ENCODE measurements at regions not wholly inside any gene's neighbourhood (a gene's known extent, or its start where the extent isn't known, plus 50 kb on each side); places are given as distances from the start of the nearest gene placed in this dataset.
"Not testable (repeated sequence)": the region's sequence is repeated elsewhere in the genome, so short reads cannot be mapped to it uniquely, and the experiment has no call there.

DNA sequence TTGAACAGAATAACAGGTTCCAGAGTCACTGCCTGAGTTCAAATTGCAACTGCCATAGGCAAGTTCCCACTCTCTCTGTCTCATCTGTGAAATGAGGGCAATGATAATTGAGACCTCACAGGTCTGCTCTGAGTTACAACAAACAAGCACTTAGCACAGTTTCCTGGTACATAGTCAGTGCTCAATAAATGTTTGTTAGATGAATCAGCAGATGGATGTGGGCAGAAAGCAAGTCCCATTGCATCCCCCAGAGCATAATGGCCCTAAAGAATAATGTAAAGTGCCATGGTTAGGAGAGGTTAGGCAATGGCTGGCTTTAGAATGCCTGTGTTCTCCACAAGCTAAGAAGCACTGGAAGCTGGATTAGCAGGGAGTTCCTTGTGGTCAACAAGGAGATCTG lies 136.5 kb upstream of the LARP1 start:
- no peak for DNase-seq

DNA sequence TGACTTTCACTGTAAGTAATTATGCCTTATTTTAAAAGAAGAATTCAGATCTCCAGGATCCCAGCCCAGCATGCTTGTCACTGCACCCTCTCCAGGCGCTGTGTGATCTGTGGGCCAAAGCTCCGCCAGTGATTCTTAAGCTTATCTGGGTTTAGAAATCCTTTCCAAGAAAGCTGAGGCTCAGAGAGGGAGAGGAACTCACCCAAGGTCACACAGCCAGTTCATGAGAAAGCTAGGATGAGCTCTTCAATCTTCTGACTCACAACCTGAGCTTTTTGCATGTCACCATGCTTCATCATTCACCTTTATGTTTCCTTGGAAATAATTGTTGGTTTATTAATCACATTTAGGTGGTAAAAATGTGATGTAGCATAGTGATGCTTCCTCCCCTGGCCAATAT lies 136.6 kb upstream of the HAND1 start:
- no peak for DNase-seq

DNA sequence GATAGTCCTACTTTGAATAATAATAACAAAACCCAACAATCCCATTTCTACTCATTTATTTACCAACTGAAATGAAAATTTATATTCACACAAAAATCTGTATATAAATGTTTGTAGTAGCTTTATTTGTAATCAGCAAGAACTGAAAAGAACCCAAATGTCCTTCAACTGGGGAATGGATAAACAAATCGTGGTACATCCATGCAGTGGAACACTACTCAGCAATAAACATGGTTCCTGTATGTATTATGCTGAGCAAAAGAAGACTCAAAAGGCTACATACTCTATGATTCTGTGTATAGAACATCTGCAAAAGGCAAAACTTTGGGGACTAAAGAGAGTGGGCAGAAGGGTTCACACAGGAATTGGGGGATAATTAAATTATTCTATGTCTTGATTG lies 136.1 kb upstream of the HAND1 start:
- no peak for DNase-seq

DNA sequence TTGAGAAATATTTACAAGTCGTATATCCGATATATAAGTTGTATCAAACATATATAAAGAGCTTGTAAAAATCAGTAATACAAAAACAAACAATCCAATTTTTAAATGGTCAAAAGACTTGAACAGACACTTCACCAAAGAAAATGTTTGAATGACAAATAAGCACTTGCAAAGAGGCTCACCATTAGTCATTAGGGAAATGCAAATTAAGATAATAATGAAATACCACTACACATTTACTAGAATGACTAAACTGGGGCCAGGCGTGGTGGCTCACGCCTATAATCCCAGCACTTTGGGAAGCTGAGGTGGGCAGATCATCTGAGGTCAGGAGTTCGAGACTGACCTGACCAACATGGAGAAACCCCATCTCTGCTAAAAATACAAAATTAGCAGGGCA lies 134.6 kb upstream of the HAND1 start:
- no peak for DNase-seq

DNA sequence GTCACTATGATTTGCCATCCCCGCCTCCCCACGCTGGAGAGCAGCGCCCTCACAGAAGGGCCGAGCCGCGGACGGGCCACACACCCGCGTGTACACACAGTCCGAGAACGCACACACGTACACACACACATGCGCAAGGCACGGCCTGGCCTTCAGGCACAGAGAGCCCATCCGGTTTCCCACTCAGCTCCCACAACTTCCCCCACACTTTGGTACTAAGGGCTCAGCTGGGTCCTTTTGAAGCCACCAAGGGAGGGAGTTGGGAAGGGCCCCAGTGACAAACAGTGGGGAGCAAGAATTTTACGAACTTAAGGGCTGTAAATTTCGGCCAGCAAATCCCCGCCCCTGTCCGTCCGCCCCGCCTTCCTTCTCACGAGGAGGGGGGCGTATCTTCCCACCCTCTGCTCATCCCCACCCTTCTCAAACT lies 133.3 kb upstream of the HAND1 start:
- DNase-seq, result no peak

DNA sequence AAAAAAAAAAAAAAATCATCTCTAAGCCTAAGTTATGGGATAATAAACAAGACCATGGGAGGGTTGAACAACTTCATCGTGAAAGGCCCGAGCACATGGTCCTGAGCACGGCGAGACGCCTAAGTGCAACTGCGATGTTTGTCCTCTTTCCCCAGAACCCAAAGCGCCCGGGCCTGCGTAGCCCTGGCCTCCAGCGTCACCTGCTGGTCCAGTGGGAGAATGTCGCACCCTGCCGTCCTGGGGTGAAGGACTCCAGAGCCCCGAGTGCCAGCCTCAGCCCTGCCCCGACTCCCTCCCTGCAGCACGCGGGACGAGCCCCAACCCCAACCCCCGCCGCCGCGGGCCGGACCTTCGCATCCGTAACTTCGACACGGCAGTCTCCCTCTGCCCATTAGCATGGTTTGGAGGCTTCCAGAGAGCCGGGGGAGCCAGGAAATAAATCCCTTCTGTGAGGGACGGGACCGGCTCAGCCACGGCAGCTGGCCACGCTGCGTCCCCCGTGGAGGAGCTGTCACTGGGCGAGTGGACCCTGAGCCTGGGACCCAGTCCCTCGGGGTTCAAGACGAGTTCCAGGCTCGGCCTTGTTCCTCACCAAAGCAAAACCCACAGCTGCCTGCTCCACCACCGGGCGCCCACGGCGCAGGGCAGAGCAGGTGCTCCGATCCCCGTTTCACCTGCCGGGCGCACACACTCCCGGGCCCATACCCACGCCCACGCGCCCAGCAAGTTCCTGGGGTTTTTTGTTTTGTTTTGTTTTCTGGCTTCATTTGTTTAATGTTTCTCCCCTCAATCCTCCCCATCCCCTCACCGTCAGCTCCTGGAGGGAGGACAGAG lies 132.5 kb upstream of the HAND1 start:
- no peak for DNase-seq

DNA sequence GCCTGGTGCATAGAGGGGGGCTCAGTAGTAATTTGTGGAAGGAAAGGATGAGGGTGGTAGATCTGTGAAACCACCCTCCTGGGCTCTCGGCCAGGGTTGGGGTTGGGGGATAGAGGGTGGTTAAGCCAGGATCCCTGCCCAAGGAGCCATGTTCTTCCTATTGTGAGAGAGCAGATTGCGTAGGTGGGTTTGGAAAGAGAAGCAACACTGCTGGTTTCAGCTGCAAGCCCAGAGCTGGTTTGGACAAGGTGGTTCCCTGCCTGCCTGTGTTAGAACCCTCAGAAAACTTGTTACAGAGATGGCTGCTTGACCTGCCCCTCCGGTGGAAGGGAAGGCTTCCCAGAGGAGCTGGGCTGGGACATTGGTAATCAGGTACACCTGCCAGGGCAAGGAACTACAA lies 131.2 kb upstream of the HAND1 start:
- no peak for DNase-seq

DNA sequence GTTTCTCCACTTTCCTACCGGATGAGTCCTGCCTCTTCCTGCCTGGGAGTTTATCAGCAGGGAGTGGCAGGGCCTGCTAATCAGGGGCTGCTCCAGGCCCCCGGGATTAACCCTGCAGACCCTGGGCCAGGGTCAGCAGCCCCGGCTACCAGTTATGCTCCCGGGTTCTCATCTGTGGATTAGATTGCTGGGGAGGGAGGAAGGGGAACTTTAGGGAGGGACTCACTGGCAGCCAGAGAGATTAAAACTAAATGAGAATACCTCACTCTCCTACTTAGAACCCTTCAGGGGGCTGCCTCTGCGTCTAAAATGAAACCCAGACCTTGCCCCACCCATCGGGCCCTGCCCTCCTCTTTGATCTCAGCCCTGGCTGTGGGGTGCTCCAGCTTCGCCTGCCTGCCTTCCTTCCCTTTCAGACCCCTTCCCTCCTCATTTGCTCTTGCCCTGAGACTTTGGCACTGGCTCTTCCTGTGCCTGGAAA lies 130.5 kb upstream of the HAND1 start:
- DNase-seq, result no peak

DNA sequence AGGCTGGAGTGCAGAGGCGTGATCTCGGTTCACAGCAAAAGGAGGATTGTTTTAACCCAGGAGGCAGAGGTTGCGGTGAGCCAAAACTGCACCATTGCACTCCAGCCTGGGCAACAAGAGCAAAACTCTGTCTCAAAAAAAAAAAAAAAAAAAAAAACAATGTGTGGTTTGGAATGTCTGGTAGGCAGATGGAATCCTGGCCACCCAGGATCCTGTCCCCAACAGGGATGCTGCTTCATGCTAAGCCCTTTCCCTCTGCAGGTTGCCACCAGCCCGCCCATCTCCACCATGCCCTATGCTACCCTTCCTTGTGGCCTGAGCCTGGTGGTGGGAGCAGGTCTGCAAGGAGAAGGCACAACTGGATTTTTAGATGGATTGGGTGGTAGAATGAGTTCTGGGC lies 129.7 kb upstream of the HAND1 start:
- no peak for DNase-seq

DNA sequence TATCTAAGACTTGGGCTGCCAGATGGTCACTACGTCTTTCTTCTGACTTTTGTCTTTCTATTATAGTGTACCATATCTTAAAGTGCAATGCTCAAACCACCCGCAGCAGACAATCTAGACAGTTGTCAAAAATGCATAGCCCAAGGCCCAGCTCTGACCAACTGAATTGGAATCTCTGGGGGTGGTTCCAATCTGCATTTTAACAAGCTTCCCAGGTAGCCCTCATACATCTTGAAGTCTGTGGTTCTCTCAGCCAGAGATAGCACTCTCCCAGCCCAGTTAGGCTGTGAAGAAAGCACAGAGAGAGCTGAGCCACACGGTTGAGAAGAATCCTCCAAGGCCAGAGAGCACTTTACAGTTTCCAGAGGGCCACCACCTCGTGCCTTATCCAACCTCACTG lies 128.2 kb upstream of the HAND1 start:
- DNase-seq, result no peak

DNA sequence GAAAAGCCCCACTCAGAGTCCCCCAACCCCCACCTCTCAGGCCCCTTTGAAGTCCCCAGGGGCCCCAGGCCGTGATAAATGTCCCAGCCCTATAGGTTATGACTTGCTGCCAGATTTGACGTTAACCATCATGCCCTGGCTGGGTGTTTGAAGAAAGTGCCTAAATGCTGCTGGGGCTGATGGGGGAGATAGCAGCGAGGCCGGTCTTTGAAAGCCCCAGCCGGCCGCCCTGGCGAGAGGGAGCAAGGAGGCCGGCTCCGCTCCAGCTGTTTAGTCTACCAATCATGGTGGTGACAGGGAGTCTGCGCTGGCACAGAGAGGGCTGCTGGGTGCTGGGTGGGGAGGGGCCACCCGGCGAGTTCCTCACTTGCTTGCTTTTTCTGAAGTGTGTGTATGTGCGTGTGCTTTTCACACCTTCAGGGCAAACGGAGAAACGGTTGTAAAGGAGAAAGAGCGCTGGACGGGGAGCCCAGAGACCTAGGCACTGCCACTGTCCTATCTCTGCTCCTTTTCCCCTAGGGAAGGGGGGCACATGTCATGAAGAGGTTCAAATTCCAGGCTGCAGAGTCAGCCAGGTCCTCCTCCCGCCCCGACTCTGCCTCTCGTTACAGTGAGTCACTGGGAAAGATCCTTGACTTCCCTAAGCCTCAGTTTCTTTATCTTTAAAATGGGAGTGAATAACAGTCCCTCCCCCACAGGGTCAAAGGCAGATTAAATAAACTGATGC lies 126.1 kb upstream of the HAND1 start:
- no peak for DNase-seq

DNA sequence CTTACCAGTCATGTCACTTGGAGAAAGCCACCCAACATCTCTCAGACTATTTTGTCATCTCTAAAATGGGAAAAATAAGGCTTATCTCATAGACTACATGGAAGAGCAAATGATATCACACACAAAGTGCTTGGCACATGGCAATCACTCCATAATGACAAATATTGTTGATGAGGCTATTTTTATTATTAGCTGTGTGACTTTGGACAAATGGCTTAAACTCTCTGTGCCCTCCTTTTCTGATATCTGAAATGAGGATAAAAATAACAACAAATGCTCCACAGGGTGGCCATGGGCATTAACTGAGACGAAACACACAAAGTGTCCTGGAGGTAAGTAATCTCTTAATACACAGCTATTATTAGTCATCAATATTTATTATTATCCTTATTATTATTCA lies 125.5 kb upstream of the HAND1 start:
- no peak for DNase-seq

DNA sequence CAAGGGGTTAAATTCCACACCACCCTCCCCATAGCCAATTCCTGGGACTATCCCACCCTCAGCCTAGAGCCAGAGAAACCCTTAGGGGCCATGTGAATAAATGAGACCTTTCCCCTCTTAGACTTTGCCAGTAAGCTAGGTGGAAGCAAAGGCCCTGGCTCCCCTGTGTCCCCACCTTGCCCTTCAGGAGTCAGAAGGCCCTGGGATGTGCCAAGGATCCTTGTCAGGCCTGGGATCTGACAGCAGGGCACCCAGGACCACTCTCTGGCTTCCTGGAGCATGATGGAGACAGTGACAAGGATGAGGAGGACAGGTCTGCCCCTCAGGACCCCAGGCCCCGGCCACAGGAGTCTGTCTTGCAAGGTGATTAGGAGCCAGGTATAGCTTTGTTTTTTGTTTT lies 125.0 kb upstream of the HAND1 start:
- no peak for DNase-seq

DNA sequence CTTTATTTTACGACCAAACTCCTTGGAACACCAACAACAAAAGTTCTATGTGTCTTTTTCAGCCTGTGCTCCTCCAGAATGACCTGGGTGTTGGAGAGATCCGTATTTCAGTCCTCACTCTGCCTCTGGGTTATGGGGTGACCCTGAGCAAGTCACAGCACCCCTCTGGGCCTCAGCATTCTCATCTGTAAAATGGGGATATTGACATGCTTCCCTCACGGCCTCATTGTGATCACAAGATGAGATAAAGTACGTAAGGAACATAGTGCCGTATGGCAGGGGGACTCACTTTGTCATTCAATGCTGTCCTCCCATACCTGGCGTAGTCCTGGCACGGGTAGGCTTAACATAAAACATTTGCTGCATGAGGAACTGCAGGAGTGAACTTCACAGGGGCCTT lies 123.0 kb upstream of the HAND1 start:
- DNase-seq, result no peak

DNA sequence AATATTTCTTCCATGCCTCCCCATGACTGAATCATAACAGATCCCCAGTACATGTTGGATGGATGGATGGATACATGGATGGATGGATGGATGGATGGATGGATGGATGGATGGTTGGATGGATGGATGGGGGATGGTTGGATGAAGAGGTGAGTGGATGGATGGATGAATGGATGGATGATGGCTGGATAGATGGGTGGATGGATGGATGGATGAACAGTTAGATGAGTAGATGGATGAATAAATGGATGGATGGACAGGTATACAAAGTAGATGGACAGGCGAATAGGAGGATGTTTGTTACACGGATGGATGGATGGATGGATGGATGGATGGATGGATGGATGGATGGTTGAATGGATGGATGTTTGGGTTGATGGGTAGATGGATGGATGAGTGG lies 120.0 kb upstream of the HAND1 start:
- DNase-seq, result no peak

DNA sequence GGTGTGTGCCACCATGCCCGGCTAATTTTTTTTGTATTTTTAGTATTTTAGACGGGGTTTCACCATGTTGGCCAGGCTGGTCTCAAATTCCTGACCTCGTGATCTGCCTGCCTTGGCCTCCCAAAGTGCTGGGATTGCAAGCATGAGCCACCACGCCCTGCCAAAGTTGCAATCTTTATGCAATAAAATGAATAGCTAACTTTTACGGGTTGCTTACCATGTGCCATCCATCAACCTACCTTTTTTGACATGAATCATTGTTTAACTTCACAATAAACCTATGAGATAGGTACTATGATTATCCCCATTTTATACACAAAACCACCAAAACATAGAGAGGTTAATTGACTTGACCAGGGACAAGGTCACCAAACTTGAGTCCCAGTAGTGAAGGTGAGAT lies 118.8 kb upstream of the HAND1 start:
- DNase-seq, result not testable (repeated sequence)

DNA sequence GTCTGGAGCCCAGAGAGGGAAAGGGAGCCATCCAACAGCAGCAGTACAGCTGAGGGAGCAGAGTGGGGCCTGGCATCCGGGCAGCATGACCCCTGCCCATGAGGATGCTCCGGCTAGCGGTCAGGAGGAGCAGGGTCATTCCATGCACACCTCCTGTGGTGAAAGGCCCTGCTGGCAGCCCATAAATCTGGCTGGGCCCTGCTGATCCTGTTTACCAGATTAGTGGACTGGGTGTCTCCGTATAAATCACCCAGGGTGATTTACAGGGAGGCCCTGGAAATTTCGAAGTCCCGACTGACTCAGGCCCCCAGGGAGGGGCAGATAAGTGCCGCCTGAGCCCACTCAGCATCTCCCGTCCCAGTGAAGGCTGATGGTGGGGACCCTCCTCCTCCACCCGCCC lies 117.6 kb upstream of the HAND1 start:
- DNase-seq, result no peak

DNA sequence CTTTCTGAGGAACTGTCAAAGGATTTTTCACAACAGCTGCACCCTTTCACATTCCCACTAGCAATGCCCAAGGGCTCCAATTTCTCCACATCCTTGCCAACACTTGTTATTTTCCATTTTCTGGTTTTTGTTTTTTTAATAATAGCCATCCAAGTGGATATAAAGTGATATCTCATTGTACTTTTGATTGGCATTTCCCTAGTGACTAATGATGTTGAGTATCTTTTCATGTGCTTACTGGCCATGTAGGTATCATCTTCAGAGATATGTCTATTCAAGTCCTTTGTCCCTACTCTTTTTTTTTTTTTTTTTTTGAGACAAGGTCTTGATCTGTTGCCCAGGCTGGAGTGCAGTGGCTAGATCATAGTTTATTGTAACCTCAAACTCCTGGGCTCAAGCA lies 115.8 kb upstream of the HAND1 start:
- no peak for DNase-seq

DNA sequence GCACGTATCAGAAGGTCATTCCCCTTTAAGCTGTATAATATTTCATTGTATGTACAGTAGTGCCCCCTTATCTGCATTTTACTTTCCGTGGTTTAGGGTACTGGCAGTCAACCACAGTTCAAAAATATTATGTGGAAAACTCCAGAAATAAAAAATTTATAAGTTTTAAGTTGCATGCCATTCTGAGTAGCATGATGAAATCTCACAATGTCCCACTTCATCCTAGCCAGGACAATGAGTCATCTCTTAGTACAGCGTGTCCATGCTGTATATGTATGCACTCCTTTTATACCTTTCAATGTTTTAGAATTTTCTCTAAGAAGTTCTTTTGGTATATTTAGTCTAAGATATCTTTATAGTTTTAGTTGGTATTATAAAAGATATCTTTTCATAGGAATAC lies 115.0 kb upstream of the HAND1 start:
- no peak for DNase-seq

DNA sequence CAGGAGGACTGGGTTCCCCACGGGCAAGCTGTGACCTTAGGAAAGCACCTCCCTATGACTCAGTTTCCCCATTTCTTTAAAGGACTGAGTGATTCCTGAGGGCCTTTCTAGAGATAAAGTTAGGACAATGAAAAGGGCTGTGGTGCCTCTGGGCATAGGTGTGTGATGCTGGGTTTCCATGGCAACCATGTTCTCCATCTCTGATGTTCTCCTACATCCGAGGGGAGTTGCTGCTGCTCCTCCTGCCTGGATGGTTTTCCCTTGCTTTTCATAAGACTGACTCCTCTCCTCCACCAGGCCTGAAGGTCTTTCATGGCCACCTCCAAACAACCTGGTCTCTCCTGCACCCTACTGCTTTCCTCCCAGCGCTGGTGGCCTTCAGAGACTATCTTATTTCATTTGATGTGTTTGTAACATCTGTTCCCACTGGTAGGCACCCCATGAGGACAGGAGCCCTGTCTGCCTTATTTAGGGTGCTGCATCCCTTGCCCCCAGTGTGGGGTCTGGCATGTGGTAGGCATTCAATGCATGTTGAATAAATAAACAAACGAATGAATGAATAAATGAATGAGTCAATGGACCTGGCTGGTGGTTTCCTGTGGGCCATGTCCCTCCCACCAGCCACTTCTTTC lies 112.2 kb upstream of the HAND1 start:
- no peak for DNase-seq

DNA sequence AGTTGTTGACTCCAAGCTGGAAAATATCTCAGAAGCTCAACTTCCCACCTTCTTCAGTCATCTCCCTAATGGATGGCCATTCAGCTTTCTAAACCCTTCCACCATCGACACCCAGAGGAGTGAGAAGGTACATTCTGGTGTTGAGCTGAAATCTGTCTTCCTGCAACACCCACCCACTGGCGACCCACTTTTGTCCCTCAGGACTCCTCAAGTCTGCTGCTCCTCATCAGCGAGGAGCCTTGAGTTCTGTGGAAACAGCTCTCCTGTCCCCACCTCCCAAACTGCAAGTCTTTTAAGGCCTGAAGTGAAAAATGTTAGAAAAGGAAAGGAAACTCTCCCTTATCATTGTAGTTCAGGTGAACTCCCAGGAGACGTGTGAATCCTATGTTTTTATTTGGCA lies 111.5 kb upstream of the HAND1 start:
- DNase-seq, result no peak

DNA sequence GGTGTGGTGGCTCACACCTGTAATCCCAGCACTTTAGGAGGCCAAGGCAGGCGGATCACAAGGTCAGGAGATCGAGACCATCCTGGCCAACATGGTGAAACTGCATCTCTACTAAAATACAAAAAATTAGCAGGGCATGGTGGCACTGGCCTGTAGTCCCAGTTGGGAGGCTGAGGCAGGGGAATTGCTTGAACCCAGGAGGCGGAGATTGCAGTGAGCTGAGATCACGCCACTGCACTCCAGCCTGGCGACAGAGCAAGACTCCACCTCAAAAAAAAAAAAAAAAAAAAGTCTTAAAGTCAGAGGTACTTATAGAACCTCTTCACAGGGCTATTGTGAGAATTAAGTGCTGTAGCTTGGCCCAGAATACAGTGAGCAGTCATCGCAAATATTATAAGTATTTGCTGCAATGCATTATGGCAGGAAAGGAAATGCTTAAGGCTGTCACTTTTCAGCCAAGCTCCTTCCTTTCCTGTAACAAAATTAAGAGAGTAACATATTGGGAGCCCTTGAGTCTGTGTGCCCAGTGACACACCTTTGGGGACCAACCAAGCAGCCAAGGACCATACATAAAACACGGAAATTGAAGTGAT lies 110.9 kb upstream of the HAND1 start:
- DNase-seq, result not testable (repeated sequence)

DNA sequence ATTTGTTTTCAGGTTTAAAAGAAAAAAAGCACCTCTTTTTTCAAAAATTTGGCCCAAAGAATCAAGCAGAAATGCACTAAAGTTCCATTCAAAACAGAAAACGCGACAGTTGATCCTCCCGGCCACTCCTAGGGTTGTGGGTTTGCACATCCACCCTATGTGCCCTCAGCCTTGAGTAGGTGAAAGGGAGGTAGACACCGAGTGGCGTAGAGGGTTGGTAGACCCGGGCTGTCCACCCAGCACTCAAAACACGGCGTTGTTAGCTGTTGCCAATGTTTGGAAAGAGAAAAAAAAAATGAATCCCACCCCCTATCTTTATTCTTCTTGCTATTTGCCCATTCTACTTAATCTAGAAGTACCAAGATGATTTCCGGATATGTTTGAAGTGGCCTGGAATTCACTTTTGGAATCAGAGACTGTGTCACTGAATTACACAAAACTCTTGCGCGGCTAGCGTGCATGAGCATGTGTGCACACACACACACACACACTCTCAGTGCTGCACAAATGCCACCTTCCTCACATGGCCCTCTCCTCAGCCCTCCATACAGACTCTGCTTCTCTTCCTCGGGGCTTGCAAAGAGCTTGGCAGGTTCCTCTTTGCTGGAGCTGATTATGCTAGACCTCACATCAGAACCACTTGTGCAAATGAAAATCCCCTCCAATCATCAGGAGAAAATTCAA lies 110.2 kb upstream of the HAND1 start:
- DNase-seq, result no peak
